GM12878 (cell line): ENCODE measurements at regions not wholly inside any gene's neighbourhood (a gene's known extent, or its start where the extent isn't known, plus 50 kb on each side); places are given as distances from the start of the nearest gene placed in this dataset.

Experiments used
- ATAC-seq: fragments of 200-7000 bp; cut with Tn5 transposase; 3 replicates; pipeline ENCODE4 v1.9.1; 2020; ENCODE audit warnings: mild to moderate bottlenecking, moderate library complexity
- BruUV-seq: library from RNA; stranded (reverse); fragments of 400-500 nt; replicated peaks from 2 replicates; lab custom pipeline; 2021; lab: Mats Ljungman, UMichigan
- CTCF ChIA-PET: fragments of 300-600 bp; sonication (Branson Sonifier 250); formaldehyde crosslinking; extraction: SDS; loops from one replicate; lab custom pipeline; 2021; ENCODE audit warnings: inconsistent platforms; lab: Yijun Ruan, JAX
- POLR2A ChIA-PET: fragments of 350-600 bp; formaldehyde crosslinking; extraction: SDS; loops from one replicate; lab custom pipeline; 2021; ENCODE audit warnings: inconsistent platforms; lab: Charles Lee
- RAD21 ChIA-PET: fragments of 300-600 bp; sonication (Branson Sonifier 250); formaldehyde crosslinking; loops from one replicate; lab custom pipeline; 2023; ENCODE audit warnings: antibody characterized with exemption; ENCODE audit not compliant: unreplicated experiment; lab: Charles Lee
- SMC1A ChIA-PET: fragments of 300-600 bp; sonication (Branson Sonifier 250); formaldehyde crosslinking; loops from one replicate; lab custom pipeline; 2023; ENCODE audit not compliant: unreplicated experiment, uncharacterized antibody; lab: Charles Lee
- DNase-seq: peaks from one replicate; pipeline ENCODE4 v3.0.0-alpha.2; 2011; ENCODE audit warnings: low read depth, low spot score
- FAIRE-seq: peaks from 3 replicates; lab custom pipeline; 2011; peaks lifted over from hg19 to GRCh38; lab: Jason Lieb, UNC
- H2AFZ ChIP-seq: 2 replicates; pipeline ENCODE4 v1.6.0; 2011; ENCODE audit warnings: low read depth, low read length, control low read depth; ENCODE audit not compliant: control insufficient read depth
- H3K27ac ChIP-seq: 2 replicates; pipeline ENCODE4 v1.5.1; 2011; ENCODE audit warnings: control low read depth; ENCODE audit not compliant: control insufficient read depth, insufficient read depth
- H3K27me3 ChIP-seq, 2 experiments: replicated peaks in 1 of 2; 2 replicates each; pipeline versions ENCODE4 v1.6.0 to v1.6.1; 2011; ENCODE audit warnings: low read length in 1 of 2; ENCODE audit not compliant: control insufficient read depth in 2 of 2, insufficient read depth in 2 of 2
- H3K36me3 ChIP-seq, 2 experiments: 2 replicates each; pipeline ENCODE4 v1.5.1; 2011; ENCODE audit warnings: low read length in 1 of 2; ENCODE audit not compliant: control insufficient read depth in 2 of 2, insufficient read depth in 2 of 2
- H3K4me1 ChIP-seq: 2 replicates; pipeline ENCODE4 v1.6.1; 2011; ENCODE audit warnings: mild to moderate bottlenecking, low read length, moderate library complexity, mixed read lengths; ENCODE audit not compliant: control insufficient read depth, insufficient read depth
- H3K4me2 ChIP-seq: 2 replicates; pipeline ENCODE4 v1.6.0; 2011; ENCODE audit warnings: control low read depth; ENCODE audit not compliant: control insufficient read depth, insufficient read depth
- H3K4me3 ChIP-seq: fragments of 200-600 bp; sonication (generic); 2 replicates; pipeline ENCODE4 v1.5.1; 2016
- H3K79me2 ChIP-seq: 2 replicates; pipeline ENCODE4 v1.6.0; 2011; ENCODE audit warnings: low read length; ENCODE audit not compliant: control insufficient read depth, insufficient read depth
- H3K9ac ChIP-seq: 2 replicates; pipeline ENCODE4 v1.8.0; 2011; ENCODE audit warnings: low read length, control low read depth, mixed read lengths; ENCODE audit not compliant: control insufficient read depth, insufficient read depth
- H3K9me3 ChIP-seq: replicated peaks from 3 replicates; pipeline ENCODE4 v1.5.1; 2011; ENCODE audit warnings: mild to moderate bottlenecking, low read length; ENCODE audit not compliant: control insufficient read depth, insufficient read depth
- H4K20me1 ChIP-seq: 2 replicates; pipeline ENCODE4 v1.6.0; 2011; ENCODE audit not compliant: control insufficient read depth, insufficient read depth
- ATF2 ChIP-seq: IDR thresholded peaks from 2 replicates; pipeline ENCODE4 v1.6.1; 2012; ENCODE audit warnings: low read length, inconsistent platforms
- BCLAF1 ChIP-seq: fragments of 450-650 bp; IDR thresholded peaks from 2 replicates; pipeline ENCODE4 v1.6.1; 2017; ENCODE audit warnings: antibody characterized with exemption, mild to moderate bottlenecking, moderate library complexity
- RCOR1 ChIP-seq: conservative IDR thresholded peaks from 2 replicates; pipeline ENCODE4 v1.6.1; 2012; ENCODE audit warnings: low read depth, low read length, improper control_type of control experiment
- ZBED1 ChIP-seq: IDR thresholded peaks from 2 replicates; pipeline ENCODE4 v1.6.1; 2016; ENCODE audit warnings: borderline replicate concordance
- WGBS: methylation state at CpG from one replicate; pipeline ENCODE4 v1.1.6; 2016; ENCODE audit warnings: low lambda C conversion rate; ENCODE audit not compliant: insufficient replicate concordance, insufficient coverage; ENCODE audit errors: missing lambda C conversion rate; 5-methylcytosine and 5-hydroxymethylcytosine counted together
- in situ Hi-C: fragments of 300-500 bp; cut with MboI; formaldehyde crosslinking; loops from 9 replicates; pipeline ENCODE4 v1.14.3; 2018; ENCODE audit warnings: mixed read lengths
- intact Hi-C: fragments of 100-400 bp; cut with micrococcal nuclease; formaldehyde crosslinking; loops from one replicate; pipeline ENCODE4 v1.14.2; 2022; ENCODE audit not compliant: unreplicated experiment

- intact Hi-C loops (no loop called here), in situ Hi-C loops (no loop called here)
- TF ChIP-seq RCOR1 = no peak
- ChIA-PET SMC1A (no interaction called here), RAD21 (no interaction called here), CTCF (no interaction called here), POLR2A (no interaction called here)
- ATAC-seq (no peak), DNase-seq (no peak), FAIRE-seq (no peak)
- Histone ChIP-seq H2AFZ (no peak overlapping the region; the same call in 1 of the 2 replicates), H3K9me3 (no peaks in the 10 kb centered on the region; the same call in 2 of the 3 replicates), H3K27me3 (no peaks in the 10 kb centered on the region), H3K4me3 (no peak overlapping the region), H3K36me3 (no peaks in the 10 kb centered on the region), H4K20me1 (no peaks in the 10 kb centered on the region), H3K9ac (no peak overlapping the region), H3K27ac (no peak overlapping the region), H3K79me2 (no peaks in the 10 kb centered on the region), H3K4me1 (no peaks in the 10 kb centered on the region), H3K4me2 (no peak overlapping the region)
- no TSS peak for BruUV-seq
- 20% methylated on average over 4 of the region's 4 CpGs for WGBS
Observed at GRCh38 chr2:188085421-188085820, 206.3 kb upstream of the GULP1 start.

GRCh38 chr2:188089901-188090300 lies 201.8 kb upstream of the GULP1 start:
- DNase-seq (no peak), ATAC-seq (no peak), FAIRE-seq (no peak)
- in situ Hi-C loops (no loop called here), intact Hi-C loops (no loop called here)
- Histone ChIP-seq H3K9me3 (no peaks in the 10 kb centered on the region; the same call in 2 of the 3 replicates), H3K79me2 (no peaks in the 10 kb centered on the region), H3K4me1 (no peaks in the 10 kb centered on the region), H4K20me1 (no peaks in the 10 kb centered on the region), H2AFZ (no peak overlapping the region), H3K36me3 (no peaks in the 10 kb centered on the region), H3K27me3 (no peaks in the 10 kb centered on the region), H3K9ac (no peak overlapping the region), H3K4me3 (no peak overlapping the region), H3K27ac (no peak overlapping the region), H3K4me2 (no peak overlapping the region)
- TF ChIP-seq BCLAF1 (no peak), ZBED1 (no peak), ATF2 (no peak)
- 0% methylated on average over 2 of the region's 2 CpGs for WGBS
- SMC1A ChIA-PET = no interaction called here
- POLR2A ChIA-PET = no interaction called here
- CTCF ChIA-PET = no interaction called here
- RAD21 ChIA-PET = no interaction called here
- no TSS peak for BruUV-seq
